ENCODE measurements at regions not wholly inside any gene's neighbourhood (a gene's known extent, or its start where the extent isn't known, plus 50 kb on each side); places are given as distances from the start of the nearest gene placed in this dataset.

GRCh38 chr5:179409806-179410205 is 64.5 kb upstream of the ADAMTS2 start:
- TF ChIP-seq GATA2 (IDR thresholded peaks at IDR 0.05; ENCODE audit: low read depth, low read length) (no peak), GATA3 (IDR thresholded peaks at IDR 0.05; ENCODE audit: low read depth, low read length) (no peak)
